ENCODE measurements at regions not wholly inside any gene's neighbourhood (a gene's known extent, or its start where the extent isn't known, plus 50 kb on each side); places are given as distances from the start of the nearest gene placed in this dataset.

DNA sequence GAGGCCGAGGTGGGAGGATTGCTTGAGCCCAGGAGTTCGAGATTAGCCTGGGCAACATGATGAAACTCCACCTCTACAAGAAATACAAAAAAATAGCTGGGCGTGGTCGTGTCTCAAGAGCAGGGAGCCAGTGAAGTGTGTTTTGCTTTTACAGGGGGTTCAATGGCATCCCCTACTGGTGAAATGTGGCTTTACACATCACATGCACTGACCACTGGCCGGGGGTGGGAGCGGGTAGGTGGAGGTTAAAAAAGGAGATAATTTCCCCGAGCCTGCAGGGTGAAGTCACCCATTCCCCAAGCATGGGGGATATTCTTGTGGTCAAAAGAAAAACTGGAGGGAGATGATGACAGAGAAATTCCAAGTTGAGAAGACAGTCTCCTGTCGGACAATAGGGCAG lies 63.6 kb upstream of the PWP1 start (continued):
- TF ChIP-seq FOXP1 (CRISPR knock-in tag; IDR thresholded peaks at IDR 0.05) (no peak), HNRNPUL1 (IDR thresholded peaks at IDR 0.05; ENCODE audit: low read length) (no peak), EGR1 (conservative IDR thresholded peaks at IDR 0.05) (peak; percentile 53), CXXC5 (CRISPR knock-in tag; IDR thresholded peaks at IDR 0.05) (no peak), SP2 (IDR thresholded peaks at IDR 0.05; ENCODE audit: extremely low read depth, low read depth, low read length, poor library complexity, severe bottlenecking) (no peak), ARHGAP35 (IDR thresholded peaks at IDR 0.05; ENCODE audit: partially characterized antibody) (no peak), KDM4B (IDR thresholded peaks at IDR 0.05; ENCODE audit: borderline replicate concordance in 2 of 2, low read depth in 1 of 2) (no peak), BDP1 (IDR thresholded peaks at IDR 0.05; ENCODE audit: insufficient read depth, insufficient read length) (no peak), ZC3H11A (IDR thresholded peaks at IDR 0.05; ENCODE audit: low read depth, low read length) (0 out of 2 replicates have a peak, but pooled peaks have one; percentile 23), ASH1L (IDR thresholded peaks at IDR 0.05; ENCODE audit: borderline replicate concordance, low read depth, partially characterized antibody) (no peak), ESRRB (CRISPR knock-in tag; IDR thresholded peaks at IDR 0.05; ENCODE audit: borderline replicate concordance) (no peak)
- TF ChIP-seq, protein P1, sequence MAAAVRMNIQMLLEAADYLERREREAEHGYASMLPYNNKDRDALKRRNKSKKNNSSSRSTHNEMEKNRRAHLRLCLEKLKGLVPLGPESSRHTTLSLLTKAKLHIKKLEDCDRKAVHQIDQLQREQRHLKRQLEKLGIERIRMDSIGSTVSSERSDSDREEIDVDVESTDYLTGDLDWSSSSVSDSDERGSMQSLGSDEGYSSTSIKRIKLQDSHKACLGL (CRISPR knock-in tag; IDR thresholded peaks at IDR 0.05; ENCODE audit: borderline replicate concordance, poor library complexity, severe bottlenecking): no peak
- TF ChIP-seq, protein P2, sequence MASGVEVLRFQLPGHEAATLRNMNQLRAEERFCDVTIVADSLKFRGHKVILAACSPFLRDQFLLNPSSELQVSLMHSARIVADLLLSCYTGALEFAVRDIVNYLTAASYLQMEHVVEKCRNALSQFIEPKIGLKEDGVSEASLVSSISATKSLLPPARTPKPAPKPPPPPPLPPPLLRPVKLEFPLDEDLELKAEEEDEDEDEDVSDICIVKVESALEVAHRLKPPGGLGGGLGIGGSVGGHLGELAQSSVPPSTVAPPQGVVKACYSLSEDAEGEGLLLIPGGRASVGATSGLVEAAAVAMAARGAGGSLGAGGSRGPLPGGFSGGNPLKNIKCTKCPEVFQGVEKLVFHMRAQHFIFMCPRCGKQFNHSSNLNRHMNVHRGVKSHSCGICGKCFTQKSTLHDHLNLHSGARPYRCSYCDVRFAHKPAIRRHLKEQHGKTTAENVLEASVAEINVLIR (CRISPR knock-in tag; IDR thresholded peaks at IDR 0.05): no peak
- TF ChIP-seq, protein P3, sequence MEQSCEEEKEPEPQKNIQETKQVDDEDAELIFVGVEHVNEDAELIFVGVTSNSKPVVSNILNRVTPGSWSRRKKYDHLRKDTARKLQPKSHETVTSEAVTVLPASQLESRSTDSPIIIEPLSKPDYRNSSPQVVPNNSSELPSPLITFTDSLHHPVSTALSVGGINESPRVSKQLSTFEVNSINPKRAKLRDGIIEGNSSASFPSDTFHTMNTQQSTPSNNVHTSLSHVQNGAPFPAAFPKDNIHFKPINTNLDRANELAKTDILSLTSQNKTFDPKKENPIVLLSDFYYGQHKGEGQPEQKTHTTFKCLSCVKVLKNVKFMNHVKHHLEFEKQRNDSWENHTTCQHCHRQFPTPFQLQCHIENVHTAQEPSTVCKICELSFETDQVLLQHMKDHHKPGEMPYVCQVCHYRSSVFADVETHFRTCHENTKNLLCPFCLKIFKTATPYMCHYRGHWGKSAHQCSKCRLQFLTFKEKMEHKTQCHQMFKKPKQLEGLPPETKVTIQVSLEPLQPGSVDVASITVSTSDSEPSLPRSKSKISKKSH (CRISPR knock-in tag; IDR thresholded peaks at IDR 0.05): no peak
- TF ChIP-seq, protein P4, sequence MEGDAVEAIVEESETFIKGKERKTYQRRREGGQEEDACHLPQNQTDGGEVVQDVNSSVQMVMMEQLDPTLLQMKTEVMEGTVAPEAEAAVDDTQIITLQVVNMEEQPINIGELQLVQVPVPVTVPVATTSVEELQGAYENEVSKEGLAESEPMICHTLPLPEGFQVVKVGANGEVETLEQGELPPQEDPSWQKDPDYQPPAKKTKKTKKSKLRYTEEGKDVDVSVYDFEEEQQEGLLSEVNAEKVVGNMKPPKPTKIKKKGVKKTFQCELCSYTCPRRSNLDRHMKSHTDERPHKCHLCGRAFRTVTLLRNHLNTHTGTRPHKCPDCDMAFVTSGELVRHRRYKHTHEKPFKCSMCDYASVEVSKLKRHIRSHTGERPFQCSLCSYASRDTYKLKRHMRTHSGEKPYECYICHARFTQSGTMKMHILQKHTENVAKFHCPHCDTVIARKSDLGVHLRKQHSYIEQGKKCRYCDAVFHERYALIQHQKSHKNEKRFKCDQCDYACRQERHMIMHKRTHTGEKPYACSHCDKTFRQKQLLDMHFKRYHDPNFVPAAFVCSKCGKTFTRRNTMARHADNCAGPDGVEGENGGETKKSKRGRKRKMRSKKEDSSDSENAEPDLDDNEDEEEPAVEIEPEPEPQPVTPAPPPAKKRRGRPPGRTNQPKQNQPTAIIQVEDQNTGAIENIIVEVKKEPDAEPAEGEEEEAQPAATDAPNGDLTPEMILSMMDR (IDR thresholded peaks at IDR 0.05 in 2 of 3, conservative IDR thresholded peaks at IDR 0.05 in 1 of 3; ENCODE audit: insufficient read depth in 2 of 3, low read depth in 1 of 3, low read length in 3 of 3): peak; percentile 67 to 86 (median 79)
- TF ChIP-seq, protein P5, sequence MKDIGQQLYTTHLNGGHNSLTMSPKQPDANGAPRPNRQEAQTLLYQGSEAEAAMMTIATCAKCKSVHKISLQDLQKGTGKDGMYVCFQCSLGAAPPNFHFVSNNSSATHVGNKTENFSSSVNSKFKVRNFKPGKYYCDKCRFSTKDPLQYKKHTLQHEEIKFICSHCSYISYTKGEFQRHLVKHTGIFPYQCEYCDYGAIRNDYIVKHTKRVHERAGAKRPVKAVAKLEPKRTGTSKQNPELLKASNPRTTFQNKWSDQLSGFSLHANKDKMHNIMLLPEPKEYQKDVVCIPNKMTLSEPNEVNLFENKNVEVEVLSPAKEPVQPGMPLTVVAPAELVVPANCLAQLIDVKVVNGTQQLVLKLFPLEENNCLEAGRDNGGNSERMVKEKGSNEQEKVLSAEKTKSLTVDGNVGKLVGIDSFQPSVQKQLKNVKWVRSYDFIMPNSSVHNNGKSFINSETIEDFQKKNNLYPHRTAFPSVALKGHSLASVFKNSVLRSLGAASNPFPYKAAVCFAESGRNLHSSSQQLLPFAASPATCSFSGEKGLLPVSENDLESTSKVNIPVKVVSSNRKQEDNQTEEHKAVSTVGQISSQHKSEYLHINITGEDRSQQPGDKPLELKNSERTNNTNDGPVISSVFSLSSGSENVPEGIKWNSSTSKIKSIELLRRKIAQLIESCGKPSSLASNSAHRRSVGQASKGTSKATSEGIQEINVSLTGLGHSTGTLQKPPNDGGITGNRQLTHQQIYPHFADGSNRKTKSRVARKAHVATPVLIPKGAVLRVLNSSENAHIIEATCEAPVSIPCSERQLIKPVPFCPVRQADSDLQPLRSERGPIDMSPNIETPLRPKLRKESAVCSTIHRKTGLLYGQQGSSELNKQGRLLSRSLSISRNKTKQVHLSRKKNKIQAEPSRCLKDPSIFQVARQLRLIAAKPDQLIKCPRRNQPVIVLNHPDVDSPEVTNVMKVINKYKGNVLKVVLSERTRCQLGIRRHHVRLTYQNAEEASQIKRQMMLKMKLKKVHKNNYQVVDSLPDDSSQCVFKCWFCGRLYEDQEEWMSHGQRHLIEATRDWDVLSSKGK (CRISPR knock-in tag; IDR thresholded peaks at IDR 0.05): no peak
- TF ChIP-seq, protein P6, sequence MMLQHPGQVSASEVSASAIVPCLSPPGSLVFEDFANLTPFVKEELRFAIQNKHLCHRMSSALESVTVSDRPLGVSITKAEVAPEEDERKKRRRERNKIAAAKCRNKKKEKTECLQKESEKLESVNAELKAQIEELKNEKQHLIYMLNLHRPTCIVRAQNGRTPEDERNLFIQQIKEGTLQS (IDR thresholded peaks at IDR 0.05): peak; percentile 17; the same call in 1 of the 2 replicates
- TF ChIP-seq, protein P6 (CRISPR knock-in tag; conservative IDR thresholded peaks at IDR 0.05): no peak
